Hematopoietic multipotent progenitor cell treated with erythropoietin and hydrocortisone succinate and interleukin-3 and kit ligand, for 6 days (in vitro differentiated cells): ENCODE measurements at regions not wholly inside any gene's neighbourhood (a gene's known extent, or its start where the extent isn't known, plus 50 kb on each side); places are given as distances from the start of the nearest gene placed in this dataset.
"Not testable (repeated sequence)": the region's sequence is repeated elsewhere in the genome, so short reads cannot be mapped to it uniquely, and the experiment has no call there.

Source experiments
- DNase-seq: peaks from one replicate; pipeline ENCODE4 v3.0.0-alpha.2; 2015

DNA sequence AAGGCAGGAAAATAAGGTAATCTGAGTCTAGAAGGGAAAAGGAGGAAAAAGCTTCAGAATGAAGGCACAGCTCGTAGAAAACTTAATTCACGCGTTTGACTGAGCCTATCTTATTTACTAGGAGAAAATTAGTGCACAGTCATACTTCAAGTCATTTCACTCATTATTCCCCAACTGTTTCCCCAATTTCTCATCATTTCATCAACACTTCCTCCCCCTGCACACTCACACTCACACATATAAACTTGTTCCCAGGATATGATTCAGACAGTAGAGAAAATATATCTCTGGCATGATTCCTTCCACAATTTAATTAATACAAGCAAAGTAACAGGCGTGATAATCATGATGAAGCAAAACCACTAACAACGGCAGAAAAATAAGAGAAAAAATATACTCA, 94.5 kb upstream of the F13A1 start:
- no peak for DNase-seq

DNA sequence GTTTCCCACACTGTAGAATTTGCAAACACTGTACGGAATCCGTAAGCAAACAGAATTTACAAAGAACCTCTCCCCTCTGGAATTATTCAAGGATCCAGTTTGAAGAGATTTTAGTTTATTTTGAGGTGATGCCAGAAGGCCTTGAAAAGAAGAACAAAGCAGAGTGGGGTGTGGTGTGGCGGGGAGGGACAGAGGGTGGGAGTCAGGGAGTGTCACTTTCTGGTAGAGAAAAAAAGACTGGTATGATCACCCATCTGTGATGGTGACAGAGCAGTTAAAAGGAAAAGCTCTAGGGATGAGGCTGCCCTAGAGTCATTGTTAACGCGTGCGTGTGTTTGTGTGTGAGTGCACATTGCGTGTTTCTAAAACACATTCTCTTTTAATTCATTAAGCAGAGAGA, 97.0 kb upstream of the F13A1 start:
- no peak for DNase-seq

DNA sequence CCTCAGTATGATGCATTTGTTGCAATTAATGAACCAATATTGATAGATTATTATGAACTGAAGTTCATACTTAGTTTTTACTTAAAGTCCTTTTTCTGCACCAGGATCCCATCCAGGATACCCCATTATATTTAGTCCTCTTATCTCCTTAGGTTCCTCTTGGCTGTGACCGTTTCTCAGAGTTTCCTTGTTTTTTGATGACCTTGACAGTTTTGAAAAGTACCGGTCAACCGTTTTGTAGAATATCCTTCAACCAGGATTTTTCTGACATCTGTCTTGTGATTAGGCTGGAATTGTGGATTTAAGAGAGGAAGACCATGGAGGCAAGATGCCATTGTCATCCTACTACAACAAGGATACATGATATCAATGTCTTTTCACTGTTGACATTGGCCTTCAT, 98.0 kb upstream of the F13A1 start:
- DNase-seq, result no peak

DNA sequence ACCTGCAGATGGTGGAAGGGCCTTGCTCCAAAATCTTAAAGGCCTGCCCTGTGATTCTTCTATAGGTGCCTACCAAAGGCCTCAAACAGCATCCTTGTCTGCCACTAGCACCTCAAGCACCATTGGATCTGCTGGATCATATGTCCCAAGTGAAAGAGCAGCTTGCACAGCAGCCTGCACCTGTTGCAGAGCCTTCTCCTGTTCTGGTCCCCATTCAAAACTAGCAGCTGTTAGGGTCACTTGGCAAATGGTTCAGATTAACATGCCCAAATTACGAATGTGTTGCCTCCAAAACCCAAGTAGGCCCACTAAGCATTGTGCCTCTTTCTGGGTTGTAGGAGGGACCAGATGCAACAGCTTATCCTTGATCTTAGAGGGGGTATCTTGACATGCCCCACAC, 99.6 kb upstream of the F13A1 start:
- no peak for DNase-seq

DNA sequence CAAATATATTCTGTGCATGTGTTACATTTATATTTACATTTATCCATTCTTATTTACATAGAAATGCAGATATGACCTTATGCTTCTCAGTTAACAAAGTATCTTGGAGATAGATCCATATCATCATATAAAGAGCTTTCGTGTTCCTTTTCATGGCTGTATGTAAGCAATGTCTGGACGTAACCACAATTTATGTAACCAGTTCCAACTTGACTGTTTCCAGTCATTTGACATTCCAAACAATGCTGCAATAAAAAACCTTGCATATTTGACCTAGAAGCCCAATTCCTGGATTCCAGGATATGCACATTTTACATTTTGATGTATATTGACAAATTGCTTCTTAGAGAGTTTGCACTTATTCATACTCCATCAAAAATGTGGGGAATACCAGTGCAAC, 113.7 kb upstream of the F13A1 start:
- no peak for DNase-seq

DNA sequence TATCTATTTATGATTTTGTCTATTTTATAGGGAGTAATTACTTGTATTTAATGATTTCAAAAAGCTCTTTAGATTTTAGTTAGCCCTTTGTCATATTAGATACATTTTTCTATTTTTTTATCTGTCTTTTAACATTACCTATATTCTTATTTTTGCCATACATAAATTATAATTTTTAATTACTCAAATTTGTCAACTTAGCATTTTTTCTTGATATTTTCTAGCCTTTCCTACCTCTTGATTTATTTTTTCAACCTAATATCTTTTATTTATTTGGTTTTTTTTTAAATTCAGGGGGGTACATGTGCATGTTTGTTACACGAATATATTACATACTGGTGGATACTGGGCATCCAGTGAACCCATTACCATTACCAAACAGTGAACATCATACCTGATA, 114.3 kb upstream of the F13A1 start:
- no peak for DNase-seq

DNA sequence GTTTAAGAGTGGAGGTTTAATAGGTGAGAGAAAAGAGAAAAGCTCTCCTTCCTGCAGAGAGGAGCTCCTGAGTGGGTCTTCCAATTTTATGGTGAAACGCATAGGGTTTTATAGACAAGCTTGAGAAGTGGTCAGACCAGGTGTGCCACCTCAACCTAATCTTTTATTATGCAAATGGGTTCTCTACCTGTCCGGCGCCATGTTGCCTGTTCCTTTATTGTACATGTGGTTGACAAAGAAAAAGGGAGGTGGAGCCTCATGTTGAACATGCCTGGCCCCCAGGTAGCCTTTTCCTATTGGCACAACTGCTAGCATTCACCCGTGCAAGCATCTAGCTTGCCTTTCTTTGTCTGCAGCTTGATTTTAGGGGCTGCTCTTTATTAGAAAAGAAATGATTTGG, 115.9 kb upstream of the F13A1 start:
- DNase-seq, result no peak

DNA sequence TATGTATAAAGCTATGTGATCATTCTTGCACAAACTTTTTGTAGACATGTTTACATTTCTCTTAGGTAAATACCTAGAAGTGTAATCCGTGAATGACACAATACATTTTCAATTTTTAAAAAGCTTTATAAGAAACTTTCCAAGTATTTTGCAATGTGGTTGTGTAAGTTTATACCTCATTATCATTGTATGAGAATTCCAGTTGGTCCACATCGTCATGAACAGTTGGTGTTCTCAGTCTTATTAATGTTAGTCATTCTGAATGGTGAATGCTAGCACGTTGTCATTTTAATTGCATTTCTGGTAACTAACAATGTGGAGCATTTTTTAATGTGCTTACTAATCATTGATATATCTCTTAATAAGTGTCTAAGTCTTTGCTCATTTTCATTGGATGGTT, 116.5 kb upstream of the F13A1 start:
- no peak for DNase-seq

DNA sequence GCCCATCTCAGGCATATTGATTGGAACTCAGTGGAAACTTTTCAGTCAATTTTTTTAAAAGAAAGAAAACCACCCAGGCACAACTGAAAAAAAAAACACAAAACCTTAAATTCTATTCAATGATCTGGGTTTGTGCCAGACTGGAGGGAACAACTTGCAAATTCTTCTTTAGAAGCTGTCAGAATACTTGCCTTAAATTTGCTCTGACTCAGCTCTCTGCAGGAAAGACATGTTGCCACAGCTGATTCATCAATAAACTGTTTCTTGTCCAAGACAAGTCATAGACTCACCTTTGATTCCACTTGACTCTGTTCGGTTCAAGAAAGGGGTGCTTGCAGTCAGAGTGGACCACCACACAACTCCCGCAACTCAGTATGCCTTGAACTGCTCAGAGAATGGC, 117.8 kb upstream of the F13A1 start:
- DNase-seq, result no peak

DNA sequence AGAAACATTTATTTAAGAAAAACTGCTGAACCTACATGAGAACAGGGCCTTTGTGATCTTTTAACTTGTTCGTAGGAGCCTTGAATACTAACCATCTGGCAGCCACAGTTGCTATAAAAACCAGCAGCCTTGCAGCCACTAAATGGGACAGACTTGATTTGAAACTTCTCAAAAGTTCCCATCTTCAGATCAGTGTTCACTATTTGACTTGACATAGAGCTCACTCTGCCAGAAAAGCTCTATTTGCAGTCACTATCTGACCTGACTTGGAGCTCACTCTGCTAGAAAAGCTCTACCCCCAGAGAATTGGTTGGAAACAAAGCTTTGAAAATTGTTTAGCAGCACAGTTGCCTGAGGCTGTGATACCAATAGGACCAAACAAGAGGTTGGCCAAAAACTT, 119.3 kb upstream of the F13A1 start:
- no peak for DNase-seq

DNA sequence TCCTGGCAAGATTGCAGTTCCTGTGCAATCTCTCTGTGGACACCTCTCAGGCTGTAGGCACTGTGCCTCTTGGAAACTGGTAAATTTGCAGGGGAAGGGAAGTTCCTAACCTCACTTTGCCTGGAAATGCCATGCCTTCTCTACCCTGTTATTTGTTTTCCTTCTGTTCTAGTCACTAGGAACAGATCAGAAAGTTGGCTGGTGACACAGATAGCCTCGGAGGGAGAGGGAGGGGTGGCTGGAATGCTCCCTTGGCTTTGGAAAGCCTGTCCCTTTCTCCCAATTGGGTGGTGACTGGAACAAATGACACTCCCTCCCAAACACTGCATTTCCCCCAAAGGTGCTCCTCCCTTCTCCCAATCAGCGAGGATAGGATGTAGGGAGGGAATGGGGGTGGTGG, 131.5 kb upstream of the F13A1 start:
- no peak for DNase-seq

DNA sequence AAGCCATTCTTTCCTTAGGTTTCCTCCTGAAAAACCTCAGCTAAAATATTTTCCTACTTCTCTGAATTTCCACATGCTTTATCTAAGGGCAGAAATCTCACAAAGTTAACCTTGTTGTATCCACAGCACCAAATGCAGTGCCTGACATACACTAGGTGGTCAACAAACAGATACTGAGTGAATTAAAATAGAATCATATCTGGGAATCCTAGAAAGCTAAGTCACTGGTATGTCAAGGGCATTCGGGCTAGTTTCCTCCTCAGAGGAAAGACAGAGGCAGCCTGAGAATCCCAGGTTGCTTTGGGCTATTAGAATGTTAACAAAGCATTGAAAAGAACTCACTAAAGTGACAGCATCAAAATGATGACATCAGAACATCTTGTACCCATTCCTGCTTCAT, 132.7 kb upstream of the F13A1 start:
- no peak for DNase-seq

DNA sequence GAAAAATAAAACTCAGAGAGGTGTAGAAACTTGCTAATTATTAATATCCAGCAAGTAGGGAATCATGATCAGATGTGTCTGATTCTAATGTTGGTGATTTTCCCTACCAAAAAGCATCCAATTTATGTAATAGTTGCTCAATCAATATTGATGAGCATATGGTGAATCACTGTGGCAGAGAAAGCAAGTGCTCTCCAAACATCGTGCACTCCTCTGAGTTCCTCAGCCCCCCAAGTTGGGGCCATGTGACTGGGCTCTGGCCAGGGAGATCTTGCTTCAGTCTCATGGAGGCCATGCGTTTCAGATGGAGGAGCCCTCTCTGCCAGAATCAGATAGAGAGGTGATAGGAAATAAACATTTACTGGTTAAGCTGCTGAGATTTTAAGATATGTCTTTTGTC, 133.2 kb upstream of the LY86 start:
- no peak for DNase-seq

DNA sequence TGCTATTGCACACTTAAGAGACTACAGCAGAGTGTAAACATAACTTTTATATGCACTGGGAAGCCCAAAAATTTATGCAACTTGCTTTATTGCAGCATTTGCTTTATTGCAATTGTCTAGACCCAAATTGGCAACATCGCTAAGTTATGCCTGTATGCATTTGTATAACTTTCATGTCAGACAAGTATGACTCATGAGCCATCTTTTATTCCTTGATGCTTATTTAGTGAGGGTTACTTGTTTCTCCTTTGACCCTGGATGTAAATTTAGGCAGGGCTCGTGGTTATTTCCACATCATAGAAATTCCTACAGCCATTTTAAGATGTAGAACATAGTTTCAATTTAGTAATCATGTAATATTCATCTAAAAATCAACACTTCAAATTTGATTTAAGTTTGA, 130.3 kb upstream of the LY86 start:
- DNase-seq, result no peak

DNA sequence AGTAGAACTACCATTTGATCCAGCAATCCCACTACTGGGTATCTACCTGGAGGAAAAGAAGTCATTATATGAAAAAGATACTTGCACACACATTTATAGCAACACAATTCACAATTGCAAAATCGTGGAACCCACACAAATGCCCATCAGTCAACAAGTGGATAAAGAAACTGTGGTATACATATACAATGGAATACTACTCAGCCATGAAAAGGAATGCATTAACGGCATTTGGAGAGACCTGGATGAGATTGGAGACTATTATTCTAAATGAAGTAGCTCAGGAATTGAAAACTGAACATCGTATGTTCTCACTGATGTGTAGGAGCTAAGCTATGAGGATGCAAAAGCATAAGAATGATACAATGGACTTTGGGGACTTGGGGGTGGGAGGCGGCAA, 128.6 kb upstream of the LY86 start:
- DNase-seq, result not testable (repeated sequence)

DNA sequence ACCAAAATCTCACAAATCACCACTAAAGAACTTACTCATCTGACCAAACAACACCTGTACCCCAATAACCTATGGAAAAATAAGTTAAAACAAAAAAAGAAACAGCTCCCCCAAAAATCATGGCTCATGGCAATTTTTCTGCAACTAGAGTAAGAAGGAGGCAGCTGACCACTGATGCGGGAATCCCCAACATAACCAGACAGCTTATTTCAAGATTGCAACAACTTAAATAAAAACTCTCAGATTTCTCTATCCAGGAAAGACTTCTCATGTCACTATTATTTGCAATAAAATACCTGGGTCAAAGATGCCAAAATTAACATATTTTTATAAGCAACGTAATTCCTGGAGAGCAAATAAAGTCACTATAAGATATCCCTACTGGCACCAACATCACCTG, 128.1 kb upstream of the LY86 start:
- DNase-seq, result no peak

DNA sequence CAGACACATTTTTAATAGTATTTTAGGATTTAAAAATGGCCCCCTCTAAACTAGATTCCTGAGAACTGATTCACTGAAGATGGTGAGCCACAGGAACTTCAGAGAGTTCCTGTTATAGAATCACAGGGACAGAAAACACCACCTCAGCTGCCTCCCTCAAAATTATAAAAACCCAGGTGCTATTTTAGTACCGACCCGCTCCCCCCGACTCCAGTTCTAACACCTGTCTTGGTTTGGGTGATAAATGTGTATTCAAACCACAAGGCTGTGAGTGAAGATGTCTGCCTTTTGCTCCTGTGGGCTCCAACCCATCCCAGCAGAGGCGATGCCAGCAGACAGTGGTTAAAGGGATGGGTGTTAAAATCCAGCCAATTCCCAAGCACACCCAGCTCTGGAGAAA, 127.4 kb upstream of the LY86 start:
- no peak for DNase-seq

DNA sequence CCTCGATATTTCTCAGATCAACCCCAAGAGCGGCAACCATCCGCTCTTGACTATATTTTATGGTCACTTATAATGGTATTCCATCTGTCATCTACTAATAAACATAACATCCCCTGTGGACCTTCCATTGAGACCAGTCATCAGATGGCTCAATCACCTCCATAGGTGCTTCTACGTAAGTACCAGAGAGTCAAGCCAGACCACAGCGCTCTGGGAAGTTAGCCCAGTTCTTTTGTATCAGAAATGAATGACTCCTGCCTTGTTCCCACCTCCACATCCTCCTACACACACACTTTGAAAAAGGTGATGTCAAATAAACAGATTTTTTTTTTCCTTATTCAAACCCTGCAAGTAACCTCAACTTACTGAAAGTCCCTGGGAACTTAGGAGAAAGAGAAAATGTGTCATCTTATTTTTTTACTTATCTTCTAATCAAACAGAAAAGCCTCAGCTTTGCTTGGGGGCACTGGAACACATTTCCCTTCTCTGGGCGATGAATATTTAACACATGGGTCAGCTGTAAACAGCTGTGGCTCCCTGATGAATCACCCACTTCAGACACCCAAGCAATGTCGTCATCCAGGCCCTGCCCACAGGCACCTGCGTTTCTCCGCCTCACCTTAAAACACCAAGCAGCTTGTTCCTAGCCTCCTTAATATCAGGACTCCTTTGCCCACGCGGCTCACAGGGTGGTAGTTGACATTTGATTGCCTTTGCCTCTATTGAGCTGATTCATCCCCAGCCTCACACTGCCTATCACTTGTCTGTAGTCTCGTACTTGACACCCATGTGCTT, 121.4 kb upstream of the LY86 start:
- DNase-seq, result no peak

DNA sequence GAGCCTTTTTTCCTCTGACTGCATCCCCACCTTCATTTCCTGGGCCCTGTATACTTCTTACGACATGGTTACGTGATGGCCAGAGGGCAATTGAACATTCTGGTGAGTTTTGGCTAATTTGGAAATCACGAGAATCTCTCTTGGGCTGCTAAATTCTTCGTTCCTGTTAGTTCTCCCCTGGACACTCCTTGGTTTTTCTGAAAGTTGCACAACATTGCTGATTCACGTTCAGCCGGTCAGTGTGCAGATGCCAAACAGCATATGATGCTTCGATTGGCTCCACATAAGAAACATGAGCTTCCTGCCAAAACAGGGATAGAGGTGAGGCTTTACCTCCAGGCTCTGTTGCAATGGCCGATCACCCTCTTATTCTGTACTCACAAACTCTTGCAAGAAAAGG, 119.4 kb upstream of the LY86 start:
- DNase-seq, result no peak

DNA sequence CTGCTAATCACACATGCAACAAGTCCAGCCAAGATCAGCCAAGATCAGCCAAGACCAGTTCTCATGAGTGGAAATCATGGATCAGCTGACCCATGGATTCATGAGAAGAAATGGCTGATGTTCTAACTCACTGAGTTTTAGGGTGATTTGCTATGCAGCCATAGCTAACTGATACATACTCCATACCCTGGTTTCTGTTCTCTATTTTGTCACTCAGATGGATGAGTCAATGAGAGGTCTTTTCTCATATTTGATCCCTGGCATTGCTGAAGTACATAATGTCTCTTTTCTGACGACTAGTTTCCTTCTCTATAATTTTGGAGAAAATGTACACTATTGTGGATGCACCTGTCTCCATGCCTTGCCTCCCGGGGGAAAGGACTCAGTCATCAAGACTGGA, 118.4 kb upstream of the LY86 start:
- no peak for DNase-seq

DNA sequence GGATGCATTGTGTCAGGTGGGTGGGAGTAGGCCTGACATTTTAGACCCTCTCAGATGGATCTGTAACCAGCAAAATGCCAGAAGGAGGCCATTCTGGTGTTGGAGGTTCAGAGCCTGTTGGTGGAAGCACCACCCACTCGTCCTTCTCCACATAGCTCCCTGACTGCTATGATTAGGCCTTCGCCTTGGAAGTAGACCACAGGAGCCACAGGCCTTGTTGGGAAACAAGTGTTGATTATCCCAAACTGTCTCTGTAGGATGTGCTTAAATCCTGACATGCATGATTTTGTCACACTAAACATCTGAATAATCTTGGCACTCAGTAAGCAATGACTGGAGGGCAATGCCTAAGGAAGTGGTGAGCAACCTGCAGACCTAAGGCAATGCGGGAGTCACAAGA, 117.2 kb upstream of the LY86 start:
- no peak for DNase-seq

DNA sequence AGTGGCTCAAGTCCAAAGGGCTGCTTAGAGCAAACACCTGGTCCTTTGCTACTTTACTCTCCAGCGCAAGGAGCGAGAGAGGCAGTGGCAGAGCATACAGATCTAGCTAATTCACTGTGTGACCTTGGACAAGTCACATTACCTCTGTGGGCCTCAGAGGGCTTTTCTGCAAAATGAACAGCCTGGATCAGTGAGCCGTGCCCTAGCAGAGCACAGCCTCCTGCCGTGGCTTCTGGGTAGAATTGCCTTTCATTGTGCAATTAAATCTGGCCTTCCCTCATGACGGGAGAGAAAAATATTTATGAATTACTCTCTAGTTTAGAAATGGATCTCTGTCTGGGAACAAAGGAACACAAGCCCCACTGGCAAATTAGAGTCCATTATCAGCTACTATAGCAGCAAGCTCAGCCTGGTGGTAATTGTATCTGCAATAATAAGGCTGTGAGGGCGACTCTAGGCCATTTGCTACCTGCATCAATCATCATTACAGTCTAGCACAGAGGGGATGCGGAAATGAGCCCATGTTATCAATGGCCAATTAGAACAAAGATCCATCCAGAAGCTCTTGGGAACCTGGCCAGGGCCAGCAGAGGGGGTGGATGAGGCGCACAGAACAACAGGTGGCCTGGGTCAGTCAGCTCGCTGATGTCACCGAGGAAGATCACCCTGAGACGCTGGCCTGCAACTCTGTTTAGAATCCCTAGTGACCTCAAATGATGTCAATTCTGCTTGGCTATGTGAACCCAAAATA, 114.2 kb upstream of the LY86 start:
- no peak for DNase-seq

DNA sequence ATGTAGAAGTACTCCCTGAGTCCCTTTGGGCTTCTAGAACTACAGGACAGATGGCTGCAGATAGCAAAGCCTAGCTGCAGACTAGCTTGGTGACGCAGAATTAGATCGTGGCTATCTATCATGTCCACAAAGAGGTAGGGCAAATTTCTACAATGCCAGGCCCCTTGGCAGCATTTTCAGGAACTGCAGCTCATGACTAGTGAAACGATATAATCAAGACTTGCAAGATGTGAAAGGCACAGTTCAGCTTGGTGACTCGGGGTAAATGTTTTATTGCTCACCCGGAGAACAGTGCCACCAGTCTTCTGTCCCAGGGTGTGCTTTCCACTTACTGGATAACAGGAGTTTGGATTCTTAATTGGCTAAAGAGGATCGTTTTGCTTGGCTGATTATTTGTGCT, 108.7 kb upstream of the LY86 start:
- DNase-seq, result peak; percentile 78

DNA sequence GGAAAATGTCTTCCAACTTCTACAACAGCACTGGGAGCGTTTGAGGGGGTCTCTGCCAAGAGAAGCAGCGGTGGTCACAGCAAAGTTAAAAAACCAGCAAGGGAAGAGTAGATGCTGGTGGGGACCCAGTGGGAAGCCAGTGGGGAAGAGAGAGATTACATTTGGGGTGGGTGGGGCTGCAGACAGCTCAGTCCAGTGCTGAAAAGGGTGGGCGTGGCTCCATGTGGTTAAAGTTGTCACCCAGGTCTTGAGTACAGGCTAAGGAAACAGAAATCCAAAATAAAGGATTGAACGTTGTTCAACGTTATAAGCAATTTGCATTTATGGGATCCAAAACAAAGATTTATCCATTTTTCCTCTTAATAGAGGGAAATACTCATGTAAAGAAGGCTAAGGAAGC, 106.3 kb upstream of the LY86 start:
- peak; percentile 65 for DNase-seq

DNA sequence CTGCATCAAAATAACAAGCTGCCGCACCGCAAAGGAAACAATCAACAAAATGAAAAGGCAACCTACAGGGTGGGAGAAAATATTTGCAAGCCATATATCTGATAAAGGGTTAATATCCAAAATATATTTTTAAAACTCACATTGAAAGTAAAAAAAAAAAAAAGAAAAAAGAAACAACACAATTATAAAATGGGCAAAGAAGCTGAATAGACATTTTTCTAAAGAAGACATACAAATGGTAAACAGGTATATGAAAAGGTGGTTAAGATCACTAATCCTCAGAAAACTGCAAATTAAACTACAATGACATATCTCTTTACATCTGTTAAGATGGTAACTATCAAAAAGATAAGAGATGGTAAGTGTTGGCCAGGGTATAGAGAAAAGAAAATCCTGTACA, 105.4 kb upstream of the LY86 start:
- DNase-seq, result no peak
